ENCODE measurements at regions not wholly inside any gene's neighbourhood (a gene's known extent, or its start where the extent isn't known, plus 50 kb on each side); places are given as distances from the start of the nearest gene placed in this dataset.

GRCh38 chr4:136768213-136768924 lies 763.9 kb downstream of the PCDH18 start:
- H3K9me3 ChIP-seq (ENCODE audit: control insufficient read depth, insufficient read depth, low read length), result no peaks in the 10 kb centered on the region

More at GRCh38 chr4:136768213-136768924, 763.9 kb downstream of the PCDH18 start:
- ChIA-PET POLR2A (ENCODE audit: unreplicated experiment) (no interaction called here), CTCF (no interaction called here)
- Histone ChIP-seq H4K91ac (ENCODE audit: insufficient read depth, low read depth, low read length) (no peak overlapping the region), H2AK5ac (ENCODE audit: low read depth, low read length) (no peak overlapping the region), H3K27ac (ENCODE audit: insufficient read depth, low read length) (no peak overlapping the region), H2BK15ac (ENCODE audit: low read depth, low read length) (no peak overlapping the region), H3K27me3 (ENCODE audit: control insufficient read depth, insufficient read depth, low read length) (no peaks in the 10 kb centered on the region), H3K4ac (ENCODE audit: low read depth, low read length) (no peak overlapping the region), H3K4me3 (ENCODE audit: insufficient read depth, low read depth, low read length) (no peak overlapping the region), H2BK5ac (ENCODE audit: low read depth, low read length, poor library complexity, severe bottlenecking) (no peak overlapping the region), H4K20me1 (ENCODE audit: insufficient read depth, low read length) (no peaks in the 10 kb centered on the region), H2AFZ (replicated peaks; ENCODE audit: low read length, poor library complexity) (no peak overlapping the region), H3K56ac (ENCODE audit: extremely low read depth, insufficient read depth, low read length) (no peak overlapping the region), H3K9ac (ENCODE audit: low read depth, low read length) (no peak overlapping the region), H3K18ac (ENCODE audit: low read depth, low read length) (no peak overlapping the region), H4K5ac (ENCODE audit: low read depth, low read length) (no peak overlapping the region), H3K23ac (ENCODE audit: low read depth, low read length) (no peak overlapping the region), H3K4me2 (ENCODE audit: low read depth, low read length) (no peak overlapping the region), H3K14ac (replicated peaks; ENCODE audit: low read depth, low read length) (no peak overlapping the region), H4K8ac (ENCODE audit: low read depth in 2 of 2, low read length in 2 of 2) (no peak overlapping the region), H3K79me1 (ENCODE audit: low read depth in 1 of 2, low read length in 2 of 2) (no peaks in the 10 kb centered on the region), H2AK9ac (replicated peaks; ENCODE audit: low read depth, low read length, poor library complexity) (no peak overlapping the region), H2BK20ac (ENCODE audit: low read depth, low read length) (no peak overlapping the region), H3K36me3 (ENCODE audit: control insufficient read depth, insufficient read depth, low read length) (no peaks in the 10 kb centered on the region), H3K9me1 (ENCODE audit: insufficient read depth, low read length) (no peaks in the 10 kb centered on the region), H3K4me1 (ENCODE audit: control insufficient read depth, insufficient read depth, low read length) (peaks cover 2% of the 10 kb centered on the region; the same call in 1 of the 2 replicates), H2BK120ac (ENCODE audit: low read depth, low read length) (no peak overlapping the region)
- TF ChIP-seq, protein P1, sequence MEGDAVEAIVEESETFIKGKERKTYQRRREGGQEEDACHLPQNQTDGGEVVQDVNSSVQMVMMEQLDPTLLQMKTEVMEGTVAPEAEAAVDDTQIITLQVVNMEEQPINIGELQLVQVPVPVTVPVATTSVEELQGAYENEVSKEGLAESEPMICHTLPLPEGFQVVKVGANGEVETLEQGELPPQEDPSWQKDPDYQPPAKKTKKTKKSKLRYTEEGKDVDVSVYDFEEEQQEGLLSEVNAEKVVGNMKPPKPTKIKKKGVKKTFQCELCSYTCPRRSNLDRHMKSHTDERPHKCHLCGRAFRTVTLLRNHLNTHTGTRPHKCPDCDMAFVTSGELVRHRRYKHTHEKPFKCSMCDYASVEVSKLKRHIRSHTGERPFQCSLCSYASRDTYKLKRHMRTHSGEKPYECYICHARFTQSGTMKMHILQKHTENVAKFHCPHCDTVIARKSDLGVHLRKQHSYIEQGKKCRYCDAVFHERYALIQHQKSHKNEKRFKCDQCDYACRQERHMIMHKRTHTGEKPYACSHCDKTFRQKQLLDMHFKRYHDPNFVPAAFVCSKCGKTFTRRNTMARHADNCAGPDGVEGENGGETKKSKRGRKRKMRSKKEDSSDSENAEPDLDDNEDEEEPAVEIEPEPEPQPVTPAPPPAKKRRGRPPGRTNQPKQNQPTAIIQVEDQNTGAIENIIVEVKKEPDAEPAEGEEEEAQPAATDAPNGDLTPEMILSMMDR (conservative IDR thresholded peaks at IDR 0.05; ENCODE audit: low read depth, low read length), result no peak
- TF ChIP-seq CEBPB (IDR thresholded peaks at IDR 0.05; ENCODE audit: low read depth, low read length), result no peak
- TF ChIP-seq MAFK (IDR thresholded peaks at IDR 0.05; ENCODE audit: low read depth, low read length), result no peak
- no peak for TF ChIP-seq RFX5 (IDR thresholded peaks at IDR 0.05; ENCODE audit: low read depth, low read length)
- no peak for TF ChIP-seq CHD1 (IDR thresholded peaks at IDR 0.05; ENCODE audit: low read depth, low read length)
- TF ChIP-seq MXI1 (IDR thresholded peaks at IDR 0.05; ENCODE audit: borderline replicate concordance, low read depth, low read length), result no peak
- TF ChIP-seq RAD21 (IDR thresholded peaks at IDR 0.05; ENCODE audit: low read length), result no peak
- TF ChIP-seq SMC3 (IDR thresholded peaks at IDR 0.05; ENCODE audit: low read depth, low read length), result no peak
- no peak for TF ChIP-seq RCOR1 (IDR thresholded peaks at IDR 0.05; ENCODE audit: insufficient replicate concordance, low read length)
- no peak for TF ChIP-seq BHLHE40 (IDR thresholded peaks at IDR 0.05; ENCODE audit: low read depth, low read length)
- no peak for TF ChIP-seq POLR2A (IDR thresholded peaks at IDR 0.05; ENCODE audit: low read depth, low read length)
- no peak for TF ChIP-seq FOS (IDR thresholded peaks at IDR 0.05; ENCODE audit: low read depth, low read length)
- TF ChIP-seq, protein P2, sequence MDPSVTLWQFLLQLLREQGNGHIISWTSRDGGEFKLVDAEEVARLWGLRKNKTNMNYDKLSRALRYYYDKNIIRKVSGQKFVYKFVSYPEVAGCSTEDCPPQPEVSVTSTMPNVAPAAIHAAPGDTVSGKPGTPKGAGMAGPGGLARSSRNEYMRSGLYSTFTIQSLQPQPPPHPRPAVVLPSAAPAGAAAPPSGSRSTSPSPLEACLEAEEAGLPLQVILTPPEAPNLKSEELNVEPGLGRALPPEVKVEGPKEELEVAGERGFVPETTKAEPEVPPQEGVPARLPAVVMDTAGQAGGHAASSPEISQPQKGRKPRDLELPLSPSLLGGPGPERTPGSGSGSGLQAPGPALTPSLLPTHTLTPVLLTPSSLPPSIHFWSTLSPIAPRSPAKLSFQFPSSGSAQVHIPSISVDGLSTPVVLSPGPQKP (IDR thresholded peaks at IDR 0.05; ENCODE audit: borderline replicate concordance, low read depth, low read length), result no peak
- TF ChIP-seq, protein P3, sequence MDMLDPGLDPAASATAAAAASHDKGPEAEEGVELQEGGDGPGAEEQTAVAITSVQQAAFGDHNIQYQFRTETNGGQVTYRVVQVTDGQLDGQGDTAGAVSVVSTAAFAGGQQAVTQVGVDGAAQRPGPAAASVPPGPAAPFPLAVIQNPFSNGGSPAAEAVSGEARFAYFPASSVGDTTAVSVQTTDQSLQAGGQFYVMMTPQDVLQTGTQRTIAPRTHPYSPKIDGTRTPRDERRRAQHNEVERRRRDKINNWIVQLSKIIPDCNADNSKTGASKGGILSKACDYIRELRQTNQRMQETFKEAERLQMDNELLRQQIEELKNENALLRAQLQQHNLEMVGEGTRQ (IDR thresholded peaks at IDR 0.05; ENCODE audit: low read depth, low read length), result no peak
- in situ Hi-C loops (cut with MboI; ENCODE audit: low sequenced_read_pairs), result no loop called here
- BruUV-seq (replicated peaks), result no TSS peak
- no peak for DNase-seq
- dilution Hi-C loops (cut with HindIII; ENCODE audit: low sequenced_read_pairs, unreplicated experiment), result no loop called here
- no peak for ATAC-seq (ENCODE audit: low read depth)
- intact Hi-C loops (cut with micrococcal nuclease), result no loop called here
- no CpG with 5 or more reads among the region's 3 CpGs for WGBS, 2 experiments (ENCODE audit: extremely low coverage in 2 of 2, insufficient read length in 1 of 2)

Measured in IMR-90 (cell line).